SHP77 (cell line): ENCODE measurements at regions not wholly inside any gene's neighbourhood (a gene's known extent, or its start where the extent isn't known, plus 50 kb on each side); places are given as distances from the start of the nearest gene placed in this dataset.
"Not testable (repeated sequence)": the region's sequence is repeated elsewhere in the genome, so short reads cannot be mapped to it uniquely, and the experiment has no call there.

Source experiments
- DNase-seq, 2 experiments: peaks; one replicate each; lab custom pipeline; 2025; lab: John Stamatoyannopoulos, UW

GRCh38 chr12:47373554-47374150, 293.9 kb upstream of the AMIGO2 start:
- no peak for DNase-seq

GRCh38 chr12:47370421-47370820, 290.7 kb upstream of the AMIGO2 start:
- DNase-seq, result no peak

GRCh38 chr12:47369085-47369484, 289.3 kb upstream of the AMIGO2 start:
- DNase-seq, result no peak

- DNase-seq, result no peak
Observed at GRCh38 chr12:47367912-47368537, 288.3 kb upstream of the AMIGO2 start.

- DNase-seq, result no peak
Observed at GRCh38 chr12:47366579-47366978, 286.8 kb upstream of the AMIGO2 start.

GRCh38 chr12:47366157-47366556, 286.4 kb upstream of the AMIGO2 start:
- no peak for DNase-seq

GRCh38 chr12:47365443-47366076, 285.8 kb upstream of the AMIGO2 start:
- not testable (repeated sequence) for DNase-seq

- DNase-seq, result no peak
Observed at GRCh38 chr12:47364261-47364660, 284.5 kb upstream of the AMIGO2 start.

- no peak for DNase-seq
Observed at GRCh38 chr12:47362126-47362705, 282.5 kb upstream of the AMIGO2 start.

GRCh38 chr12:47361389-47362021, 281.7 kb upstream of the AMIGO2 start:
- peak; percentile 26 to 35 for DNase-seq

GRCh38 chr12:47360771-47361388, 281.1 kb upstream of the AMIGO2 start:
- no peak for DNase-seq

- DNase-seq, result no peak
Observed at GRCh38 chr12:47360093-47360480, 280.3 kb upstream of the AMIGO2 start.

- no peak for DNase-seq
Observed at GRCh38 chr12:47359310-47360092, 279.7 kb upstream of the AMIGO2 start.

- not testable (repeated sequence) for DNase-seq
Observed at GRCh38 chr12:47357006-47357405, 277.2 kb upstream of the AMIGO2 start.

- no peak for DNase-seq
Observed at GRCh38 chr12:47356129-47356700, 276.5 kb upstream of the AMIGO2 start.

GRCh38 chr12:47353508-47353907, 273.7 kb upstream of the AMIGO2 start:
- no peak for DNase-seq

GRCh38 chr12:47352067-47352466, 272.3 kb upstream of the AMIGO2 start:
- DNase-seq, result no peak

GRCh38 chr12:47351526-47351925, 271.8 kb upstream of the AMIGO2 start:
- no peak for DNase-seq

- DNase-seq, result no peak
Observed at GRCh38 chr12:47350062-47350408, 270.3 kb upstream of the AMIGO2 start.

GRCh38 chr12:47349137-47350061, 269.6 kb upstream of the AMIGO2 start:
- DNase-seq, result no peak
